NT2/D1 (cell line): ENCODE measurements at regions not wholly inside any gene's neighbourhood (a gene's known extent, or its start where the extent isn't known, plus 50 kb on each side); places are given as distances from the start of the nearest gene placed in this dataset.

ENCODE experiments used
- DNase-seq: peaks from one replicate; pipeline ENCODE4 v3.0.0-alpha.2; 2011; ENCODE audit warnings: low read depth, low spot score
- H3K27me3 ChIP-seq: 2 replicates; pipeline ENCODE4 v1.6.0; 2011; ENCODE audit warnings: mild to moderate bottlenecking; ENCODE audit not compliant: insufficient read length, insufficient read depth
- H3K36me3 ChIP-seq: 2 replicates; pipeline ENCODE4 v1.6.1; 2011; ENCODE audit warnings: mild to moderate bottlenecking, low read length, mixed read lengths; ENCODE audit not compliant: insufficient read depth, insufficient read length
- H3K4me1 ChIP-seq: 2 replicates; pipeline ENCODE4 v1.5.1; 2011; ENCODE audit not compliant: insufficient read depth, insufficient read length
- H3K4me3 ChIP-seq: 2 replicates; pipeline ENCODE4 v1.5.1; 2011; ENCODE audit warnings: low read depth; ENCODE audit not compliant: insufficient read length
- H3K9ac ChIP-seq: 2 replicates; pipeline ENCODE4 v1.6.0; 2011; ENCODE audit warnings: low read depth; ENCODE audit not compliant: insufficient read length
- H3K9me3 ChIP-seq: 2 replicates; pipeline ENCODE4 v1.5.1; 2011; ENCODE audit warnings: mild to moderate bottlenecking, low read length; ENCODE audit not compliant: insufficient read depth
- SUZ12 ChIP-seq: IDR thresholded peaks from 2 replicates; pipeline ENCODE4 v1.6.1; 2011; ENCODE audit not compliant: insufficient read length, insufficient read depth; ENCODE audit errors: extremely low read depth
- YY1 ChIP-seq: IDR thresholded peaks from 2 replicates; pipeline ENCODE4 v1.6.1; 2011; ENCODE audit not compliant: insufficient read length, insufficient read depth
- ZNF274 ChIP-seq: IDR thresholded peaks from 2 replicates; pipeline ENCODE4 v1.6.1; 2011; ENCODE audit warnings: mild to moderate bottlenecking, low read depth, low read length

DNA sequence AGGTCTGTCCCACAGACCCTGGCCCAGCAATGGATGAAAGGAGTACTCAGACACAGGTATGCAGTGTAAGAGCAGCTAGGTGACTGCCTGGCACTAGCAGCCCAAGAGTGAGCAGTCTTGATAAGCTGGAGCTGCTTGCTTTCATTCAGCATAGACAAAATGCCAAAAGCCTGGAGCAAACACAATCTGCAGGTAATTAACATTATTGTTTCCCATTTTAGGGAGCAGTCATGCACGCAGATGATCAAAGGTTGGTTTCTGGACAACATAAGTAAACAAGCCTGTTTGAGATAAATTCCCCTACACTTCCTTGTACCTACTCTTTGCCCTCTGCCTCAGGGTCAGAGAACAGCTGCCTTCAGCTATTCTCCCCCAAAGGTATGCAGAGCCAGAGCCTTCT lies 73.7 kb upstream of the MSTN start:
- no peak overlapping the region for H3K4me3 ChIP-seq
- no peak for TF ChIP-seq SUZ12
- no peak for TF ChIP-seq ZNF274
- no peak for TF ChIP-seq YY1
- H3K36me3 ChIP-seq: no peaks in the 10 kb centered on the region
- no peak overlapping the region for H3K9ac ChIP-seq
- no peaks in the 10 kb centered on the region for H3K27me3 ChIP-seq
- no peaks in the 10 kb centered on the region for H3K4me1 ChIP-seq
- DNase-seq: no peak
- peaks cover 33% of the 10 kb centered on the region for H3K9me3 ChIP-seq

DNA sequence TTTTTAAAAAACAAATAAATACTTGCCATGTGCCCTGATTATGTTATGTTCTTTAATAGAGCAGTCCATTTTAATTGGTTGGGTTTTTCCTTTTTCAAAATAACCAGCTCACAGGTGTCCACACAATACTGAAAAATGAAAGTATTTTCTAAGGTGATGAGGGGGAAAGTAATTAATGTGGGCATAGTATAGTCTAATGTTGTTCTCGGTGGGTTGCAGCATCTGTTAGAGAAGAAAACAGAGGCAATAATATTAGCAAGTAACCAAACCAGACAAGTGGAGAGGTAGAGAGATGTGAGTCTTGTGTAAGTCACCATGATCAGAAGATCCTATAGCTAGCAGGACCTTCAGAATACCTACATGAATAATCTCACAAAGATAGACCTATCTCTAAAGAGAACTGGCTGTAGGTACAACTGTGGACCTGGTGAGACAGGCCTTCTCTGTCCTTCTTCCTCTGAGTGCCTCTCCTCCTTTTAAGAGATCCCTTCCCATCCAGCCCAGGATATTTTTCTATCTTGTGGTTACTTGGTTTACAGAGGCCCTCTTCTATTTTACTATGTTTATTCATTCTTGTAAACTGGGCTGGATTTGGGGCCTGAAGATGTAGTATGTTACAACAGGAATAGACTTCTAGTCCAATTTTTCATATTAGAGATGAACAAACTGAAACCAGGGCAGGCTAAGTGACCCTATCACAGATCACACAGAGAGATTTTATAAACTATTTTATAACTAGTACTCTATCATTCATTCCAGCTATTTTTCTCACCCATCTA lies 67.1 kb upstream of the MSTN start:
- no peaks in the 10 kb centered on the region for H3K27me3 ChIP-seq
- no peaks in the 10 kb centered on the region for H3K4me1 ChIP-seq
- H3K9ac ChIP-seq: no peak overlapping the region
- no peaks in the 10 kb centered on the region for H3K9me3 ChIP-seq
- no peak for TF ChIP-seq ZNF274
- H3K4me3 ChIP-seq: no peak overlapping the region
- no peaks in the 10 kb centered on the region for H3K36me3 ChIP-seq
- no peak for DNase-seq

DNA sequence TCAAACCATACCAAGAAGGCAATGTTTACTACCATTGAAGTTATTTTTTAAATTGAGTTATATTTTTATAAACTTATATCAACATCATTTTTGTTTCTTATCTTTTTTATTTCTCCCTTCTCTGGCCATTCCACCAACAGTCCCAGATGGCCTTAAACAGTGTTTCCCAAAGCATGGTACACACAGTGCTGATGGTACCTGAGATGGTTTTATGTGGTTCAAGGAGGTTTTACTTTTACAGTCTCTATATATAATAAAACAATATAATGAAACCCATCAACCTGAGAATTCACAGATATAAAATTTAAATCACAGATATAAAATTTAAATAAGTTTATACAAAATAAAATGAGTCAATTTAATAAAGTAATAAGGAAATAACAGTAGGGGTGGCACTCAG lies 65.1 kb upstream of the MSTN start:
- no peaks in the 10 kb centered on the region for H3K9me3 ChIP-seq
- no peak for TF ChIP-seq YY1
- TF ChIP-seq ZNF274: no peak
- TF ChIP-seq SUZ12: no peak
- no peak overlapping the region for H3K4me3 ChIP-seq
- no peaks in the 10 kb centered on the region for H3K4me1 ChIP-seq
- H3K9ac ChIP-seq: no peak overlapping the region
- no peaks in the 10 kb centered on the region for H3K27me3 ChIP-seq
- DNase-seq: no peak
- H3K36me3 ChIP-seq: no peaks in the 10 kb centered on the region

DNA sequence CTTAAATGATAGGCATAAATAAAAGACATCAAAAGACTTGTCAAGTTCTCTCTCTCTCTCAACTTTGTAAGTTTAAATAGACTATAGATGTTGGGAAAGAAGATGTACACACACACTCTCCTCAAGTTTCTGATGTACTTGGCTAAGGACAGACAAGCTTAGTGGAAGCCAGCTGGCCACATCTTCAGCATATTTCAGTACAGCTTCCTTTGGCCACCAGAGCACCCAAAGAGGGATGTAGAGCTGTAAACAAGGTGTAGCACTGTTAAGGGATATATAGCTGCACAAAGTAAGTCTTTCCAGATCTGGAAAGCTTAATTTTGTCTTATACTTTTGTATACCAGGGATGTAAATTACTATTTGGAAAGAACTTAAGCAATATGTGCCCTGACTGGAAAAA lies 64.3 kb upstream of the MSTN start:
- Histone ChIP-seq H3K4me3 (no peak overlapping the region), H3K9me3 (no peaks in the 10 kb centered on the region), H3K9ac (no peak overlapping the region), H3K27me3 (no peaks in the 10 kb centered on the region), H3K4me1 (no peaks in the 10 kb centered on the region), H3K36me3 (no peaks in the 10 kb centered on the region)
- DNase-seq: no peak
- no peak for TF ChIP-seq SUZ12
- TF ChIP-seq ZNF274: no peak

DNA sequence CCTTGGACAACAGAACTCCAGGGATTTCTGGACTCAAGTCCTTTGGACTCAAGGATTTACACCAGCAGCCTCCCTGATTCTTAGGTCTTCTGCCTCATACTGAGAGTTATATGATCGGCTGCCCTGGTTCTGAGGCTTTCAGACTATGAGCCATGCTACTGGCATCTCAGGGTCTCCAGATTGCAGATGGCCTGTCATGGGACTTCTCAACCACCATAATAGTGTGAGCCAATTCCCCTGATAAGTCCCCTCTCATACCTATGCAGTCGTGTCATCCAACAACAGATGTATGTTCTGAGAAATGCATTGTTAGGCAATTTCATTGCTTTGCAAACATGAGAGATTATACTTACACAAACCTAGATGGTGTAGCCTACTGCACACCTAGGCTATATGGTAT lies 61.4 kb upstream of the MSTN start:
- H3K27me3 ChIP-seq: no peaks in the 10 kb centered on the region
- TF ChIP-seq ZNF274 (no peak), SUZ12 (no peak), YY1 (no peak)
- H3K9ac ChIP-seq: no peak overlapping the region
- no peaks in the 10 kb centered on the region for H3K4me1 ChIP-seq
- H3K9me3 ChIP-seq: no peaks in the 10 kb centered on the region
- H3K4me3 ChIP-seq: no peak overlapping the region
- no peak for DNase-seq
- H3K36me3 ChIP-seq: no peaks in the 10 kb centered on the region

DNA sequence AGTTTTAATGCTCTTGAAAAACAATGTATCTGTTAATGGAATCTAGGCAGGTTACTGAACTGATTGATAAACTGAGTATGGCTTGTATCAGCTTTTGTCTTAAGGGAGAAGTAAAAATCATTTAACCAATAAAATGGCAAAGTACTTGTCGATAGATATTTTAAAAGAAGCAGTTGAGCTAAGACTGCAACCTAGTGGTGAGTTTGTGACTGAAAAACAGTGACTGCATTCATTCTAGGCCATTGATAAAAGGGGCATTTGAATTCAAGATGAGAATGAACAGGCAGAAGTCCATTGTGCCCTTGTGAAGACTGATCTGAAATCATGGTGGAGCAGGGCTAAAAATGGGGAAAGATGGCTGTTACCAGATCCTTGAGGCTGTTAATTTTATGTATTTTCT lies 59.4 kb upstream of the MSTN start:
- Histone ChIP-seq H3K27me3 (no peaks in the 10 kb centered on the region), H3K36me3 (no peaks in the 10 kb centered on the region), H3K9ac (no peak overlapping the region), H3K4me1 (no peaks in the 10 kb centered on the region), H3K4me3 (no peak overlapping the region), H3K9me3 (no peaks in the 10 kb centered on the region)
- TF ChIP-seq ZNF274 (no peak), YY1 (no peak), SUZ12 (no peak)
- peak; percentile 16 for DNase-seq

DNA sequence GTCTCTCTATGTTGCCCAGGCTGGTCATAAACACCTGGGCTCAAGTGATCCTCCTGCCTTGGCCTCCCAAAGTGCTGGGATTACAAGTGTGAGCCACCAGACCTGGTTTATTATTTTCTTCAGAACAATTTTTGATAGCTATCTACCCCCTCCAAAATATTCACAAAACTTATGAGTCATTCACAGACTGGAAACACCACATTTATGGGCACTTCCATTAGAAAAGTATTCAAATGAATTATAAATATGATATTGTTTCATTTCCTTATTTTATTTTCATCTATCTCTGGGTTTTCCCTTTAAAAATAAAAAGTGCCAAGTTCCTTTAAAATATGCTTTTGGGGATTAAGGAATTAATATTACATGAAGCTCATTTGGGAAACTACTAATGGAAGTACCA lies 58.8 kb upstream of the MSTN start:
- Histone ChIP-seq H3K4me1 (no peaks in the 10 kb centered on the region), H3K36me3 (no peaks in the 10 kb centered on the region), H3K4me3 (no peak overlapping the region), H3K27me3 (no peaks in the 10 kb centered on the region), H3K9ac (no peak overlapping the region), H3K9me3 (no peaks in the 10 kb centered on the region)
- DNase-seq: no peak
- TF ChIP-seq SUZ12: no peak
- no peak for TF ChIP-seq YY1
- TF ChIP-seq ZNF274: no peak
